Sigmoid colon (tissue), 6 donors: ENCODE measurements at regions not wholly inside any gene's neighbourhood (a gene's known extent, or its start where the extent isn't known, plus 50 kb on each side); places are given as distances from the start of the nearest gene placed in this dataset.

Source experiments
- DNase-seq: peaks from one replicate; pipeline ENCODE4 v3.0.0-alpha.2; 2019
- H3K27ac ChIP-seq, 4 donors: fragments of 200-600 bp; sonication (generic); one replicate each; pipeline ENCODE4 v1.5.1; 2016 to 2019; ENCODE audit warnings: mild to moderate bottlenecking in 1 of 4
- H3K27me3 ChIP-seq, 3 donors: fragments of 200-600 bp; sonication (generic); one replicate each; pipeline ENCODE4 v1.5.1; 2019; ENCODE audit warnings: mild to moderate bottlenecking in 1 of 3
- H3K36me3 ChIP-seq, 4 donors: fragments of 200-600 bp; sonication (generic); one replicate each; pipeline ENCODE4 v1.5.1; 2016 to 2019
- H3K4me1 ChIP-seq, 4 donors: fragments of 200-600 bp; sonication (generic); one replicate each; pipeline ENCODE4 v1.5.1; 2017 to 2019
- H3K4me3 ChIP-seq, 4 donors: fragments of 200-600 bp; sonication (generic); one replicate each; pipeline ENCODE4 v1.5.1; 2017 to 2019; ENCODE audit warnings: mild to moderate bottlenecking in 2 of 4, moderate library complexity in 1 of 4
- H3K9me3 ChIP-seq, 4 donors: fragments of 200-600 bp in 3 of 4; sonication (generic) in 3 of 4; one replicate each; pipeline versions ENCODE4 v1.5.1 to v1.6.1; 2013 to 2019
- CTCF ChIP-seq, 4 experiments: fragments of 450-650 bp in 3 of 4; fragments of 200-600 bp in 1 of 4; IDR thresholded peaks; one replicate each; pipeline ENCODE4 v1.5.1; 2016 to 2019; ENCODE audit warnings: antibody characterized with exemption in 4 of 4, mild to moderate bottlenecking in 3 of 4, moderate library complexity in 2 of 4
- EP300 ChIP-seq, 4 donors: sonication (generic); formaldehyde crosslinking; IDR thresholded peaks; one replicate each; pipeline ENCODE4 v1.6.1; 2017; ENCODE audit warnings: antibody characterized with exemption in 4 of 4
- POLR2A ChIP-seq, 2 donors: fragments of 450-650 bp; IDR thresholded peaks; one replicate each; pipeline ENCODE4 v1.6.1; 2016; ENCODE audit warnings: antibody characterized with exemption in 2 of 2, mild to moderate bottlenecking in 2 of 2, moderate library complexity in 2 of 2
- POLR2AphosphoS5 ChIP-seq, 4 donors: sonication (generic); formaldehyde crosslinking; IDR thresholded peaks; one replicate each; pipeline ENCODE4 v1.6.1; 2017; ENCODE audit warnings: antibody characterized with exemption in 4 of 4
- WGBS, 2 donors: extraction: QIAGEN DNeasy Blood & Tissue Kit; methylation state at CpG; one replicate each; pipeline ENCODE4 v1.1.7; 2013; 5-methylcytosine and 5-hydroxymethylcytosine counted together
- intact Hi-C: fragments of 100-400 bp; cut with DNase I; formaldehyde crosslinking; loops from one replicate; pipeline ENCODE4 v1.15.1; 2023
- donor health status: healthy with polysubstance abuse.
- donor health status: healthy.

- no peak overlapping the region for H3K27ac ChIP-seq
- no peak for TF ChIP-seq EP300 (IDR thresholded peaks at IDR 0.05)
- TF ChIP-seq POLR2A (IDR thresholded peaks at IDR 0.05), result no peak
- no peak for TF ChIP-seq CTCF (IDR thresholded peaks at IDR 0.05)
- TF ChIP-seq POLR2AphosphoS5 (IDR thresholded peaks at IDR 0.05), result no peak
- no peaks in the 10 kb centered on the region for H3K9me3 ChIP-seq
- intact Hi-C loops, result no loop called here
- WGBS, 2 donors, result 80 to 85% methylated on average over 1 of the region's 1 CpG
- peaks cover 0 to 19% (median 14%) of the 10 kb centered on the region in 4 donors for H3K4me1 ChIP-seq
- no peaks in the 10 kb centered on the region for H3K27me3 ChIP-seq
- DNase-seq, result no peak
- H3K4me3 ChIP-seq, result no peak overlapping the region
- H3K36me3 ChIP-seq, result no peaks in the 10 kb centered on the region
Observed at GRCh38 chr2:196384729-196385128, 213.4 kb upstream of the STK17B start.

DNA sequence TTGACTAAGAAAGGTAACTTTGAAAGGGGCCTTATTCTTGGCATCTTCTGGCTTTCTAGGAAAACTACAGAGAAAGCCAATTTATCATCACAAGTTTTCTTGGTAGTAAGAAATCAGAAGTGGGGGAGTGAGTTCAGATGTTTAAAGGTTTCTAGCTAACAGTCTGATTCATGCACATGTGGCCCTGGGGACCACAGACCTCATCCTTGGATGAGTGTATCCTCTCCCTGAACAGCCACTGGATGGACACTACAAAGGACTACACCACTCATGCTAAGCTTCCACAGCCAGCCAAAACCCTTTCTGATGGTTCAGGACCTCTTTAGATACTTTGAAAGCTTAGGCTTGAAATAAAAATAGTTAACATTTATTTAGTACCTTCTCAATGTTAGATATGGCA is 218.3 kb upstream of the STK17B start:
- no peak for DNase-seq
- no peaks in the 10 kb centered on the region for H3K4me1 ChIP-seq
- TF ChIP-seq POLR2AphosphoS5 (IDR thresholded peaks at IDR 0.05) (no peak), CTCF (IDR thresholded peaks at IDR 0.05) (no peak), POLR2A (IDR thresholded peaks at IDR 0.05) (no peak), EP300 (IDR thresholded peaks at IDR 0.05) (no peak)
- intact Hi-C loops, result no loop called here
- no peaks in the 10 kb centered on the region for H3K27me3 ChIP-seq
- no peaks in the 10 kb centered on the region for H3K36me3 ChIP-seq
- no peak overlapping the region for H3K27ac ChIP-seq
- no peak overlapping the region for H3K4me3 ChIP-seq
- no peaks in the 10 kb centered on the region for H3K9me3 ChIP-seq

- H3K9me3 ChIP-seq, result no peaks in the 10 kb centered on the region
Observed at GRCh38 chr2:196390243-196391148, 219.1 kb upstream of the STK17B start.

DNA sequence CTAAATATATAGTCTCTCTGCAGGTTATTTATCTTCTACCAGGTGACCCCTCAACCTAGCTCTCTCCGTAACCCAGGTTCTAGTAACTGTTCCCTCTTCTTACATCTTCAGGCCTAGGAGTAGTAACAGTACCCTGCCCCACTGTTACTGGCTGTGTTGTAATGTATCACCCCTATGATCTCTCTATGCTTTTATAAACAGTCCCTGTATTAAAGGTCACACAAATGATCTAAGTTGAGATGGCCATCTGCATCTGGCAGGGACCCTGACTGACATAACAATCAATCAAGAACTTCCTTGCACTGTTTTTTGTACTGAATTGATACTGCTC is 219.7 kb upstream of the STK17B start:
- Histone ChIP-seq H3K27me3 (no peaks in the 10 kb centered on the region), H3K36me3 (no peaks in the 10 kb centered on the region), H3K4me3 (no peak overlapping the region), H3K9me3 (no peaks in the 10 kb centered on the region), H3K27ac (no peak overlapping the region), H3K4me1 (no peaks in the 10 kb centered on the region)
- TF ChIP-seq CTCF (IDR thresholded peaks at IDR 0.05) (no peak), POLR2AphosphoS5 (IDR thresholded peaks at IDR 0.05) (no peak), POLR2A (IDR thresholded peaks at IDR 0.05) (no peak), EP300 (IDR thresholded peaks at IDR 0.05) (no peak)
- DNase-seq, result no peak
- 91 to 98% methylated on average over 1 of the region's 1 CpG for WGBS, 2 donors
- intact Hi-C loops, result no loop called here

More at GRCh38 chr2:196390243-196391148, 219.1 kb upstream of the STK17B start:
- Histone ChIP-seq H3K4me3 (no peak overlapping the region), H3K27ac (no peak overlapping the region), H3K27me3 (no peaks in the 10 kb centered on the region), H3K36me3 (no peaks in the 10 kb centered on the region), H3K4me1 (no peaks in the 10 kb centered on the region)
- WGBS, 2 donors, result 90 to 93% methylated on average over 6 of the region's 6 CpGs
- intact Hi-C loops, result no loop called here
- DNase-seq, result no peak
- TF ChIP-seq CTCF (IDR thresholded peaks at IDR 0.05) (no peak), POLR2AphosphoS5 (IDR thresholded peaks at IDR 0.05) (no peak), POLR2A (IDR thresholded peaks at IDR 0.05) (no peak), EP300 (IDR thresholded peaks at IDR 0.05) (no peak)

DNA sequence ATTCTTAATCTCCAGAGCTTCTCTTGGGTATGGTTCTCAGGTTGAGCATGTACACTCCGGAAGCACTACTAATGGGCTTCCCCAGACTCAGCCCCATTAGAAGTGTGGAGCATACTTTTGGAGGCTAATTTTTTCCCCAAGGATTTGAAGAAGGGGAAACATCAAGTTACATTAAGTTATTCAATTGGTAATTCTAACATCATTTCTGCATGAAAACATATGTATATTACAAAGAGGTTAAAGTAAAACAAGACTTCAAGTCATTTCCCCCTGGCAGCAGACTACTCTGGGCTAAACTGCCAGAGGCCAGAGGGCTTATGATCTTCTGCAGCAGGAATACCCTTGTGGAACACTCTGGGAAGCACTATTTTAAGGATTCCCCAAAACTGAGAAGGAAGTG is 227.7 kb upstream of the STK17B start:
- DNase-seq, result no peak
- H3K36me3 ChIP-seq, result no peaks in the 10 kb centered on the region
- H3K4me3 ChIP-seq, result no peak overlapping the region
- TF ChIP-seq POLR2AphosphoS5 (IDR thresholded peaks at IDR 0.05), result no peak
- TF ChIP-seq EP300 (IDR thresholded peaks at IDR 0.05), result no peak
- TF ChIP-seq CTCF (IDR thresholded peaks at IDR 0.05), result no peak
- no peak for TF ChIP-seq POLR2A (IDR thresholded peaks at IDR 0.05)
- H3K27ac ChIP-seq, result no peak overlapping the region
- no peaks in the 10 kb centered on the region for H3K9me3 ChIP-seq
- WGBS, 2 donors, result 97% methylated on average over 1 of the region's 1 CpG
- no peaks in the 10 kb centered on the region for H3K27me3 ChIP-seq
- intact Hi-C loops, result no loop called here
- H3K4me1 ChIP-seq, result peaks cover 0 to 16% (median 6%) of the 10 kb centered on the region in 4 donors
